ENCODE measurements at regions not wholly inside any gene's neighbourhood (a gene's known extent, or its start where the extent isn't known, plus 50 kb on each side); places are given as distances from the start of the nearest gene placed in this dataset.

DNA sequence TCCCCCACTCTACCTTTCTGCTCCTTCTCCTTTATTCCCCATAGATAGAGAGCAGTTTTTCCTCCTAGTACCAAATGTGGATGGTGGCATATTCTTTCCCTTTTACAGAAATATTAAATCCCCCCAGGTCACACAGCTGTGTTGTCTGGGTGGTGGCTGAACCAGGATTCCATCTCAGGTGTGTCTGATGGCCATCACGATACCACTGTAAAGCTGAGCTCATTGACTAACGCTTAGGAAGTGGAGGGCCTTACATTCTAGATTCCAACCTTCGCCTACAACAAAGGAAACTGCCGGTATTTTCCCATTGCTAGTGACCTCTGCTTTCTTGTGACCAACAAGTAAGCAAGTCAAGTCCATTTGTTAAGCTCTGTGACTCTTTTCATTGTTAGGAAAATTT, 131.9 kb upstream of the KLF4 start:
- Histone ChIP-seq H3K9me3 (ENCODE audit: control insufficient read depth in 4 of 4, low read length in 3 of 4) (no peaks in the 10 kb centered on the region), H3K27ac (ENCODE audit: low read depth in 1 of 2, low read length in 2 of 2) (no peak overlapping the region), H3K4me3 (ENCODE audit: low read depth in 1 of 3, low read length in 3 of 3) (no peak overlapping the region), H3K4me1 (ENCODE audit: control insufficient read depth in 4 of 4, insufficient read depth in 4 of 4, low read length in 3 of 4) (no peaks in the 10 kb centered on the region), H3K36me3 (ENCODE audit: control insufficient read depth in 4 of 4, insufficient read depth in 3 of 4, low read depth in 1 of 4, low read length in 3 of 4) (no peaks in the 10 kb centered on the region), H3K27me3 (ENCODE audit: control insufficient read depth in 4 of 4, insufficient read depth in 4 of 4, low read length in 3 of 4) (no peaks in the 10 kb centered on the region), H3K9ac (ENCODE audit: low read depth in 1 of 2, low read length in 2 of 2) (no peak overlapping the region)
- 86% methylated on average over 4 of the region's 4 CpGs for WGBS
- no peak for DNase-seq (ENCODE audit: low spot score)
- TF ChIP-seq, protein P1, sequence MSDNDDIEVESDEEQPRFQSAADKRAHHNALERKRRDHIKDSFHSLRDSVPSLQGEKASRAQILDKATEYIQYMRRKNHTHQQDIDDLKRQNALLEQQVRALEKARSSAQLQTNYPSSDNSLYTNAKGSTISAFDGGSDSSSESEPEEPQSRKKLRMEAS (IDR thresholded peaks at IDR 0.05) = no peak
- TF ChIP-seq EGR1 (IDR thresholded peaks at IDR 0.05; ENCODE audit: low read depth in 2 of 2) (no peak), HNF4A (conservative IDR thresholded peaks at IDR 0.05) (no peak)

DNA sequence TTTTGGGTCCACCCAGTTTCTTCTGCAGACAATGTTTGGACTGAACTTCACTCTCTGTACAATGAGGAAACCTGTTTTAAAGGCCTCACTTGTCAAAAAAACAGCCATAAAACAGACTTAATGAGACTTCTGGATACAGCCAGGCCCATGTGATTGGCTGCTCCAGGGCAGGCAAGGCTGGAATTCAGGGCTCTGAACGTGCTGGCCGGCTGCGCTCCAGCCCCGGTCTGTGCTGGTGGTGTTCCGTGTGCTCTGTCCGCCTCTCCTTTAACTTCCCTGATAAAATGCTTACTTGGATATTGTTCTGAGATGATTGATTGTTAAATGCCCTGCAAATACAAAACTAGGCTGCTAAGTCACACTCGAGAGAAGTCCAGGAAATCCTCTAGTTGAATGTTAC, 131.2 kb upstream of the KLF4 start:
- WGBS = 66% methylated on average over 7 of the region's 7 CpGs

More for the DNA sequence above, 131.2 kb upstream of the KLF4 start:
- H3K9me3 ChIP-seq (ENCODE audit: control insufficient read depth in 4 of 4, low read length in 3 of 4) = no peaks in the 10 kb centered on the region
- no peak overlapping the region for H3K4me3 ChIP-seq (ENCODE audit: low read depth in 1 of 3, low read length in 3 of 3)
- no peak overlapping the region for H3K9ac ChIP-seq (ENCODE audit: low read depth in 1 of 2, low read length in 2 of 2)
- H3K36me3 ChIP-seq (ENCODE audit: control insufficient read depth in 4 of 4, insufficient read depth in 3 of 4, low read depth in 1 of 4, low read length in 3 of 4) = no peaks in the 10 kb centered on the region
- no peaks in the 10 kb centered on the region for H3K27me3 ChIP-seq (ENCODE audit: control insufficient read depth in 4 of 4, insufficient read depth in 4 of 4, low read length in 3 of 4)
- no peak overlapping the region for H3K27ac ChIP-seq (ENCODE audit: low read depth in 1 of 2, low read length in 2 of 2)
- DNase-seq (ENCODE audit: low spot score) = no peak
- TF ChIP-seq, protein P2, sequence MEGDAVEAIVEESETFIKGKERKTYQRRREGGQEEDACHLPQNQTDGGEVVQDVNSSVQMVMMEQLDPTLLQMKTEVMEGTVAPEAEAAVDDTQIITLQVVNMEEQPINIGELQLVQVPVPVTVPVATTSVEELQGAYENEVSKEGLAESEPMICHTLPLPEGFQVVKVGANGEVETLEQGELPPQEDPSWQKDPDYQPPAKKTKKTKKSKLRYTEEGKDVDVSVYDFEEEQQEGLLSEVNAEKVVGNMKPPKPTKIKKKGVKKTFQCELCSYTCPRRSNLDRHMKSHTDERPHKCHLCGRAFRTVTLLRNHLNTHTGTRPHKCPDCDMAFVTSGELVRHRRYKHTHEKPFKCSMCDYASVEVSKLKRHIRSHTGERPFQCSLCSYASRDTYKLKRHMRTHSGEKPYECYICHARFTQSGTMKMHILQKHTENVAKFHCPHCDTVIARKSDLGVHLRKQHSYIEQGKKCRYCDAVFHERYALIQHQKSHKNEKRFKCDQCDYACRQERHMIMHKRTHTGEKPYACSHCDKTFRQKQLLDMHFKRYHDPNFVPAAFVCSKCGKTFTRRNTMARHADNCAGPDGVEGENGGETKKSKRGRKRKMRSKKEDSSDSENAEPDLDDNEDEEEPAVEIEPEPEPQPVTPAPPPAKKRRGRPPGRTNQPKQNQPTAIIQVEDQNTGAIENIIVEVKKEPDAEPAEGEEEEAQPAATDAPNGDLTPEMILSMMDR (IDR thresholded peaks at IDR 0.05; ENCODE audit: low read depth, low read length, missing input control) = no peak
- TF ChIP-seq YY1 (IDR thresholded peaks at IDR 0.05) (no peak), TAF1 (conservative IDR thresholded peaks at IDR 0.05) (no peak), SP1 (IDR thresholded peaks at IDR 0.05) (no peak), FOXA1 (IDR thresholded peaks at IDR 0.05) (no peak), EGR1 (IDR thresholded peaks at IDR 0.05; ENCODE audit: low read depth in 2 of 2) (no peak)
- TF ChIP-seq, protein P3, sequence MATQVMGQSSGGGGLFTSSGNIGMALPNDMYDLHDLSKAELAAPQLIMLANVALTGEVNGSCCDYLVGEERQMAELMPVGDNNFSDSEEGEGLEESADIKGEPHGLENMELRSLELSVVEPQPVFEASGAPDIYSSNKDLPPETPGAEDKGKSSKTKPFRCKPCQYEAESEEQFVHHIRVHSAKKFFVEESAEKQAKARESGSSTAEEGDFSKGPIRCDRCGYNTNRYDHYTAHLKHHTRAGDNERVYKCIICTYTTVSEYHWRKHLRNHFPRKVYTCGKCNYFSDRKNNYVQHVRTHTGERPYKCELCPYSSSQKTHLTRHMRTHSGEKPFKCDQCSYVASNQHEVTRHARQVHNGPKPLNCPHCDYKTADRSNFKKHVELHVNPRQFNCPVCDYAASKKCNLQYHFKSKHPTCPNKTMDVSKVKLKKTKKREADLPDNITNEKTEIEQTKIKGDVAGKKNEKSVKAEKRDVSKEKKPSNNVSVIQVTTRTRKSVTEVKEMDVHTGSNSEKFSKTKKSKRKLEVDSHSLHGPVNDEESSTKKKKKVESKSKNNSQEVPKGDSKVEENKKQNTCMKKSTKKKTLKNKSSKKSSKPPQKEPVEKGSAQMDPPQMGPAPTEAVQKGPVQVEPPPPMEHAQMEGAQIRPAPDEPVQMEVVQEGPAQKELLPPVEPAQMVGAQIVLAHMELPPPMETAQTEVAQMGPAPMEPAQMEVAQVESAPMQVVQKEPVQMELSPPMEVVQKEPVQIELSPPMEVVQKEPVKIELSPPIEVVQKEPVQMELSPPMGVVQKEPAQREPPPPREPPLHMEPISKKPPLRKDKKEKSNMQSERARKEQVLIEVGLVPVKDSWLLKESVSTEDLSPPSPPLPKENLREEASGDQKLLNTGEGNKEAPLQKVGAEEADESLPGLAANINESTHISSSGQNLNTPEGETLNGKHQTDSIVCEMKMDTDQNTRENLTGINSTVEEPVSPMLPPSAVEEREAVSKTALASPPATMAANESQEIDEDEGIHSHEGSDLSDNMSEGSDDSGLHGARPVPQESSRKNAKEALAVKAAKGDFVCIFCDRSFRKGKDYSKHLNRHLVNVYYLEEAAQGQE (IDR thresholded peaks at IDR 0.05) = no peak
- TF ChIP-seq, protein P1 (IDR thresholded peaks at IDR 0.05) = no peak
- TF ChIP-seq, protein P4, sequence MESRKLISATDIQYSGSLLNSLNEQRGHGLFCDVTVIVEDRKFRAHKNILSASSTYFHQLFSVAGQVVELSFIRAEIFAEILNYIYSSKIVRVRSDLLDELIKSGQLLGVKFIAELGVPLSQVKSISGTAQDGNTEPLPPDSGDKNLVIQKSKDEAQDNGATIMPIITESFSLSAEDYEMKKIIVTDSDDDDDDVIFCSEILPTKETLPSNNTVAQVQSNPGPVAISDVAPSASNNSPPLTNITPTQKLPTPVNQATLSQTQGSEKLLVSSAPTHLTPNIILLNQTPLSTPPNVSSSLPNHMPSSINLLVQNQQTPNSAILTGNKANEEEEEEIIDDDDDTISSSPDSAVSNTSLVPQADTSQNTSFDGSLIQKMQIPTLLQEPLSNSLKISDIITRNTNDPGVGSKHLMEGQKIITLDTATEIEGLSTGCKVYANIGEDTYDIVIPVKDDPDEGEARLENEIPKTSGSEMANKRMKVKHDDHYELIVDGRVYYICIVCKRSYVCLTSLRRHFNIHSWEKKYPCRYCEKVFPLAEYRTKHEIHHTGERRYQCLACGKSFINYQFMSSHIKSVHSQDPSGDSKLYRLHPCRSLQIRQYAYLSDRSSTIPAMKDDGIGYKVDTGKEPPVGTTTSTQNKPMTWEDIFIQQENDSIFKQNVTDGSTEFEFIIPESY (IDR thresholded peaks at IDR 0.05) = no peak
- no peaks in the 10 kb centered on the region for H3K4me1 ChIP-seq (ENCODE audit: control insufficient read depth in 4 of 4, insufficient read depth in 4 of 4, low read length in 3 of 4)
